Jurkat, Clone E6-1 (cell line): ENCODE measurements at regions not wholly inside any gene's neighbourhood (a gene's known extent, or its start where the extent isn't known, plus 50 kb on each side); places are given as distances from the start of the nearest gene placed in this dataset.

Experiments
- DNase-seq: peaks from one replicate; pipeline ENCODE4 v3.0.0-alpha.2; 2011; ENCODE audit warnings: low read depth, low spot score
- H3K4me3 ChIP-seq: 2 replicates; pipeline ENCODE4 v1.5.1; 2011; ENCODE audit warnings: mild to moderate bottlenecking, low read length, control low read depth, moderate library complexity

DNA sequence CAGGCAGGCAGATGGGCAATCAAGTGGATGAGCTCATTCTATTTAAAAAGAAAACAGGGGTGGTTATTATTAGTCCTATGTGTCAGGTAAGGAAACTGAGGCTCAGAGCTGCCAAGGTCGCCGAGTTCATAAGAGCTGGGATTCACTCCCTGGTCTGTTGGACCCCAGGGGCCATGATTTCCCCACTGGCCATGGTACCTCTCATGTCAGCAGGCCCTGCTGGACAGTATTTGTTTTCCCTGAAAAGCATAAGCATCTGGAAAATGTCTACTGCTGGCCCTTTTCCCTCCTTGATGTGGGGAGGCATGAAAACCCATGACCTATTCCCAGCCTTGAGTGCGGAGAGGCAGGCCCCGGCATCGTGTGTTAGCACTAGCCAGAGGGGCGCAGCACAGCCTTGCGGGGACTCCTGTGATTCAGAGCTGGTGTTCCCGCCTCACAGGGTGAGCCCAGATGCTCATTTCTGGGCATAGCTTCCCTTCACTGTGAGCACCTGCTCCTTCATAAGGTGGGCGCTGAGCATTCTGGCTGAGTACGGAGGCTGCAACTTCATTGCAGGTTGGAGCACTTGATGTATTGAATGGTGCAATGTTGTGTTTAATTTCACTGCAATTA is 617.5 kb downstream of the PTPRU start:
- no peak for DNase-seq
- no peak overlapping the region for H3K4me3 ChIP-seq

DNA sequence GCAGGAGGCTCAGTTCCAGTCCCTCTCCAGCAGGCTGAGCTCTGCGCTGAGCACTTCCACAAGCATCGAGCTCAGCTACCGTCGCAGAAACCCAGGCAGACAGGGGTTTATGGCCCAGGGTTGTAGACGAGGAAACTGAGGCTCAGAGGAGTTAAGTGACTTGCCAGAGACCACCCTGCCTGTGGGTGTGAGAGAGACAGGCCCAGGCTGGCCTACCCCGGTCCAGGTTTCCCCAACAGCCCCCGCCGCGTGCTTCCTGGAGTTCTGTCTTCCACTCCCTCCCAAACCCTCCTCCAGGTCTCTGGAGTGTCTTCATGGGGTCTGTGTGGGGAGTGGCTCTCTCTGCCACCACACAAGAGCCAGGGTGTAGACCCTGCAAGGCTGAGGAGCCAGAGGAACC is 615.9 kb downstream of the PTPRU start:
- no peak overlapping the region for H3K4me3 ChIP-seq
- DNase-seq, result no peak

- no peak overlapping the region for H3K4me3 ChIP-seq
- DNase-seq, result no peak
These were observed 615.4 kb downstream of the PTPRU start for GRCh38 chr1:29851691-29852090.

DNA sequence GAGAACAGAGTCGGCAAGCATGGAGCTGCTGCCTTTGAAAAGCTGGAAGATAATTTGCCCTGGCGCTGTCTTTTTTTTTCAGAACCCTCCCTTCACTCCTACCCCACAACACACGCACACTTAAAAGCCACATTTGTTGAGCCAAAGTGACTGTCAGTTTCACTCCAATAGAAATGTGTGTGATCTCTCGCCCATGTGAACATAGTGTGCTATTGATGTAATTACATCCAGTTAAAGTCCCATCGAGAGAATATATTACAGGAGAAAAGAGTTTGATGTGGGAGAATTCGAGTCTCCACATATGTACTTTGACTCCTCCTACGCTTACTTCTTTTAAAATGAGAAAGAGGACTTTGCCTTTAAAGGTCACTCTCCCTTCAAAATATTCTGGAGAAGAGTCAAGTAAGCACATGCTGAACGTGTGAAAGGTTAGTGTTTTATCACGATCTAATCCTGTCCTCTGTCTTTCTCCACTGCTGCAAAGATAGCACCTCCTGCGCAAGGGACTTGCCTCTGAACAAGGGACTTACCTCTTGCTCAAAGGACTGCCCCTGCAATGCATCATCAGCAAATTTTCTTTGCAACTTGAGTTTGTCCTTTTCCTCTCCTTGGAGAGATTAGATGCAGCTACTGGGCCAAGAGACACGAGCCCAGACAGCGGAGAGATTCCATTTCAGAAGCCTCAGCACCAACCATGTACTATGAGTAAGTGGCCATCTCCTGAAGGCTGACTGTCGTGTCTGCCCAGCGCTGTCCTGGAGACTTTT is 613.9 kb downstream of the PTPRU start:
- H3K4me3 ChIP-seq, result no peak overlapping the region
- DNase-seq, result no peak

GRCh38 chr1:29849038-29849750 is 612.9 kb downstream of the PTPRU start:
- peak; percentile 58 for DNase-seq

DNA sequence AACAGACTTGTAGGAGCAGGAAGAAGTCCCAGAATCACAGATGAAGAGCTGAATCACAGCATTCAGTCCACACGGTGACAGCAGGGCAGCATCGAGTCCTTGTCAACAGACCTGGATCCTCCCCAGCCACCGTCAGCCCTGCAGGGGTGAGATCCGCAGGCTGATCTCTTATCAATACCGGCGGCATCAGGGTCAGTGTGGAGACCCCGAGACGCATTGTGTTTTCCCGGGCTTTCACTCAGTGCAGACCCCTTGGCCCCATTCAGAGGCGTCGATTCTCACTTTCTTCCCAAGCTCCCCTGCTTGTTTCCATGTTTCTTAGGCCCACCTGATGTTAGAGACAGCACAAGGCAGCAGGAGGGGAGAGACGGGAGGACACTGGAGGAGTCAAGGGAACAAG is 609.6 kb downstream of the PTPRU start:
- no peak for DNase-seq
- no peak overlapping the region for H3K4me3 ChIP-seq

More at GRCh38 chr1:29849038-29849750, 612.9 kb downstream of the PTPRU start:
- H3K4me3 ChIP-seq, result no peak overlapping the region

DNA sequence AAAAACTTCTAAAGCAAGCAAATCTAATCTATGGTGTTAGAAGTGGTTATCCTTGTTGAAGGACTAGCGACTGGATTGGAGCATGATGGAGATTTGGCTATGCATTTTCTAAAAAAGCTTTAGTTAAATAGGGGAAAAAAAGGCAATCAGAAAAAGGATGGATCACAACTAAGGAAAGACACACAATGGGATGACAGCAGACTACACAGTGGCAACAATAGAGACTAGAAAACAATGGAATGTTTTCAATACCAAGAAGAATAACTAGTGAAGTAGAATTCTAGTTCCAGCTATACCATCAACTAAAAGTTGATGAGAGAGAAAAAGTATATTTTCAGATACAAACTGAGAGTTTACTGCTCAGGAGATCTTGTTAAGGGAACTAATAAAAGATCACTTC is 605.8 kb downstream of the PTPRU start:
- DNase-seq, result no peak

GRCh38 chr1:29839726-29840125 is 603.4 kb downstream of the PTPRU start:
- no peak for DNase-seq
- no peak overlapping the region for H3K4me3 ChIP-seq

More for the DNA sequence above, 605.8 kb downstream of the PTPRU start:
- no peak overlapping the region for H3K4me3 ChIP-seq

DNA sequence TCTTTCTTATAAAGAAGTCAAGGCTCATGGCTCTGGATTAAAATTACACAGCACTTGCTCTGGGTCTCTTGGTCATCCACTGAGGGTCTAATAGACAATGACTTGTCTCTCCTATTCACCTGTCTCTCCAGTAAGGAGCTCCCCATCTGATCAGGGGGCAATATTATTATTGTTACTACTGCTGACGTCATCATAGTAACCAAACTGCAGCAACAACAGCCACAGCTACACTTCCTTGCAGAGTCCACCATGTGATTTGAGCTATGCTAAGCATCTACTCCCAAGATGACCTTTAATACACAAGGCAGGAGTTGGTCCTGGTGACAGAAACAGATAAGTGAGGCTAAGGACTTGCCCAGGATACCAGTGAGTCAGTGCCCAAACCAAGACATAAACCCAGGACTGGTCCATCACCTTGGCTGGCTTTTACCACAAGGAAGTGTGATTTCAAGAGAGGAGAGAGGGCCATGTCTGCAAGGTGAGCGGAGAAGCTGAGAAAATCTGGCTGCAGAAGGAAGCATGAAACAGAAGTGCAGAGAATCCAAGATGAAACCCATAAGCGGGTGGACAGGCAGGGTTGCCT is 602.5 kb downstream of the PTPRU start:
- H3K4me3 ChIP-seq, result no peak overlapping the region
- DNase-seq, result no peak

GRCh38 chr1:29836651-29837646 is 600.6 kb downstream of the PTPRU start:
- no peak overlapping the region for H3K4me3 ChIP-seq
- DNase-seq, result no peak

DNA sequence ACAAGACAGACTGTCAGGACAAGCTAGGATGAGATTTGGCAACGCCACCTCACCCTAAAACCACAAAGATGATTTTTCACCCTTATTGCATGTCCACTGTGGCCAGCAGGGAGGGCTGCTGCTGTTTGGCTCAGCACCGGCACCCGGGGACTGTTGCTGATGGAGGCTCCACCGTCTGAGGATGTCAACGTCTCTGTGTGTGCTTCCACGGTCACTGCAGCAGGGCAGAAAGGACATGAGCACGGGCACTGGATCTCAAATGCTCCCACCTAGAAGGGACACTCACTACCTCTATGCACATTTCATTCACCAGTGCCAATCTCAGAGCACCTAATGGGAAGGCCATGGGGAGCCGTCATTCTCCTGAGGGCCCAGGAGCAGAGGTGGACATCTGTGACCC is 599.6 kb downstream of the PTPRU start:
- no peak for DNase-seq

DNA sequence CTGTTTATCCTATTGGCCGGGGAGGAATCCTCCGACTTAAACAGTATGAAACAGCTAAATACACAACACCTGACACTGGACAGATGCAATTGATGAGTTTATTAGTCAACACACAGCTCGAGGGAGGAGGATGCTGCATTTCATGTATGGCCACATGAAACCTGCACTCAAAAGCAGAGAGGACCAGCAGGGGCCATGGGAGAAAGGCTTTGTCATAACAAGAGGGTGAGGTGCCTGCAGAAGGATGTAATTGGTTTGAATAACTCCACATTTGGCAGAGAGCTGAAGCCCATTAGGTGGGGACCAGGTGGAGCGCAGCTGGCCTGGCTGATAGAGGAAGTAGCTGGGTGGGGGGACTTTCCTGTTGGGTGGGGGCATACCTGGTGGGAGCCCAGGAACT is 599.1 kb downstream of the PTPRU start:
- H3K4me3 ChIP-seq, result no peak overlapping the region
- no peak for DNase-seq

More for the DNA sequence above, 599.6 kb downstream of the PTPRU start:
- no peak overlapping the region for H3K4me3 ChIP-seq

DNA sequence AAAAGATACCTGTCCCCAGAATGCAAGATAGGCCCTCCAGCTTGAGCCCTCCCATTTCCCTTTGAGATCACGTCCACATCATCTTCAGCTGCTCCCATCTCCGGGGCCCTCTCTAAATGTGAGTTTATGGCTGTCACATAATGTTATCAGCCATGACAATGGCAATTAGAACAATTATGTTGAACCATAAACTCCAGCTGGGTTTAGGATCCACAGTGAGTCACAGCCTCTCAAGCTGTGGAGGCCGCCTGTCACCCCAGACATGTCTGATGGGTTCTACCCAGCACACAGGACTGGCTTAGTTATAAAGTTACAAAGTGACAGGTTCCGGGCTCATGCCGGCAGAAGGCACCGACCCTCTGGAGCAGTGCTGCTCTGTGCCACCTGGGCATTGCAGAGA is 597.3 kb downstream of the PTPRU start:
- DNase-seq, result no peak
- no peak overlapping the region for H3K4me3 ChIP-seq

DNA sequence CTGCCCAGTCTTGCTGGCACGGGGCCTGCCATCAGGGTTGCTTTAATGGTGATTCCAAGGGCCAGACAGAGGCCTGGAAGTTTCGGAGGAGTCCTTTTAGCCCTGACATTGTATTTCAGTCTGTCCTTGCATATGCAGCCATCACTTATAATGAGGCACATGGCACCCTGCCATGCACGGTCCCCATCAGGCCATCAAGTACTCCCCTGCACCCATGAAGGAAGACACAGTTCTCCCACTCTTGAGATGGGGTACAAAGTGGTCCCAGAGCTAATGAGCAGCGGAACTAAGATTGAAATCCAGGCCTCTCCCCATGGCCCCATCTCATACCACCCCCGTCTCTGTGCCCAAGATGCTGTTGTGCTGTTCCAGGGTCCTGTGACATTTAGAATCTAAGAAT is 596.6 kb downstream of the PTPRU start:
- H3K4me3 ChIP-seq, result no peak overlapping the region
- no peak for DNase-seq

GRCh38 chr1:29832471-29832870 is 596.1 kb downstream of the PTPRU start:
- H3K4me3 ChIP-seq, result no peak overlapping the region
- no peak for DNase-seq

DNA sequence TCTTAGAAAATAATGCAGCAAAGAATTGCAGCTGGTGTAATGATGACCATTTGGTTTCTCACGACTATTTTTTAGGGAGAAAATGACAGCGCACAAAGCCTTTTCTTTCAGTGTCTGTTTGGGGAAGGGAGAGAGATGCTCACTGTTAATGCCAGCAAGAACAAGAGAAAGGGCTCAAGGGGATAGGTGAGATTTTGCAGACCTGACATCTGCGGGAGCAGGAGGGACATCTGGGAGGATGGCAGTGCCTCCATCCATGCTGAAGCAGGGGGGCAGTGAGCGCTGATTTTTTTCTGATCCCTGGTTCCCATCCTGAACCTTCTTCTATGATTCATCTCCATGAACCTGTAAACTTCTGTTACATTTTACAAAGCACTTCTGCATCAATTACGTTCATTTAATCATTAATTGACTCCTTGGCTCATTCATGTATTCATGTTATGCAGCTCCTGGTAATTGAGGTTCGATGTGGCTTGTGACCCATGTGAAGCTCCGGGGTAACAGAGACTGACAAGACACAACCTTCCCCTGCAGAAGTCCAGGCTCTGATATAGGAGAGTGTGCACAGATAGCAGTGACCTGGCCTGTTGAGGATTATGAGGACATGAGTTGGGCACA is 595.3 kb downstream of the PTPRU start:
- DNase-seq, result no peak
- H3K4me3 ChIP-seq, result no peak overlapping the region

- DNase-seq, result no peak
- H3K4me3 ChIP-seq, result no peak overlapping the region
These were observed 594.6 kb downstream of the PTPRU start for GRCh38 chr1:29830916-29831315.

DNA sequence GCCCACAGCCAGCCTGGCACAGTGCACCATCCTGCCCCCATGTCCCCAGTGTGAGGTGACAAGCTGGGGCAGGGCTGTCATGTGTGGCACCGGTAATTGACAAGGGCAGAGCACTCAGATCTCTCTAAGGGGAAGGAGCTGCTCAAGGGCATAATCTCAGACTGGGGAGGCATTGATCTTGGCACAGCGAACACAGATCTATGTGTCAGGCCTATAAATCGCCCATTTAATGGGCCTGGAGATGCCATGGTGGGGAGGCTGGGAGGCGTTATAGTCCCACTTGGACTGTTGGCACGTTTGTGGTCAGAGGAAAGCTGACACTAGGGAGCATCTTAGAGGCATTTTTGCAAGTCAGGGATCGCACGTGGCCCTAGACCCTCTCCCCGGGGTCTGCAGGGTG is 594.1 kb downstream of the PTPRU start:
- no peak overlapping the region for H3K4me3 ChIP-seq
- no peak for DNase-seq
